Osteocyte (in vitro differentiated cells): ENCODE measurements at regions not wholly inside any gene's neighbourhood (a gene's known extent, or its start where the extent isn't known, plus 50 kb on each side); places are given as distances from the start of the nearest gene placed in this dataset.

Experiments
- DNase-seq: peaks from one replicate; pipeline ENCODE4 v3.0.0; 2021; ENCODE audit warnings: mixed read lengths; ENCODE audit not compliant: unreplicated experiment; ENCODE audit errors: extremely low spot score
- H3K27ac Mint-ChIP-seq: one replicate; pipeline ENCODE4 v1.8.0; 2021; ENCODE audit warnings: mild to moderate bottlenecking, mixed read lengths; ENCODE audit not compliant: unreplicated experiment
- H3K27me3 Mint-ChIP-seq: one replicate; pipeline ENCODE4 v1.8.0; 2021; ENCODE audit warnings: mixed read lengths; ENCODE audit not compliant: unreplicated experiment
- H3K36me3 Mint-ChIP-seq: one replicate; pipeline ENCODE4 v1.8.0; 2021; ENCODE audit warnings: mixed read lengths; ENCODE audit not compliant: unreplicated experiment
- H3K4me1 Mint-ChIP-seq: one replicate; pipeline ENCODE4 v1.8.0; 2021; ENCODE audit warnings: mixed read lengths; ENCODE audit not compliant: unreplicated experiment
- H3K4me3 Mint-ChIP-seq: one replicate; pipeline ENCODE4 v1.8.0; 2021; ENCODE audit warnings: mild to moderate bottlenecking, moderate library complexity, mixed read lengths; ENCODE audit not compliant: unreplicated experiment
- H3K9me3 Mint-ChIP-seq: one replicate; pipeline ENCODE4 v1.8.0; 2021; ENCODE audit warnings: mixed read lengths; ENCODE audit not compliant: unreplicated experiment
- TF ChIP-seq, protein P1 (sequence below): fragments of 200-600 bp; sonication (generic); IDR thresholded peaks from 2 replicates; pipeline ENCODE4 v1.5.0; 2021; ENCODE audit warnings: antibody characterized with exemption, mild to moderate bottlenecking, moderate library complexity

DNA sequence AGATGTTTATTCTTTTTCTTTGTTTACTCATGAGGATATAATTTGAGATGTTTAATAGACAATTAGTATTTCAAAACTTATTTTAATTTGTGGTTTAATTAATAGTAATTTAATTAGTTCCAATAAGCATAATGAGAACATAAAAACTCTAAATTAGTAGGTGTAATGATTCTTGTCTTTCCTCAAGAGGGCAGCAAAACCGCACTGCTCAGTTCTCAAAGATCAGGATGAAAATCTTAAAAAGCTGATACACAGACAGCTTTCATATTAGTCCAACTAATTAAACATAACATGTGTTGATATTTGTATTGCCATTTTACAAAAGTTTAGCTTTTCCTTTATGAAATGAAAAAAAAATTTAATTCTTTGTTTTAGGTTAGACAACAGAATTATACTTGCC is 106.7 kb upstream of the C21orf91 start:
- no peaks in the 10 kb centered on the region for H3K4me1 Mint-ChIP-seq
- H3K4me3 Mint-ChIP-seq = no peak overlapping the region
- H3K9me3 Mint-ChIP-seq = peaks cover 3% of the 10 kb centered on the region
- no peak for DNase-seq
- no peaks in the 10 kb centered on the region for H3K36me3 Mint-ChIP-seq
- H3K27me3 Mint-ChIP-seq = no peaks in the 10 kb centered on the region
- TF ChIP-seq, protein P1, sequence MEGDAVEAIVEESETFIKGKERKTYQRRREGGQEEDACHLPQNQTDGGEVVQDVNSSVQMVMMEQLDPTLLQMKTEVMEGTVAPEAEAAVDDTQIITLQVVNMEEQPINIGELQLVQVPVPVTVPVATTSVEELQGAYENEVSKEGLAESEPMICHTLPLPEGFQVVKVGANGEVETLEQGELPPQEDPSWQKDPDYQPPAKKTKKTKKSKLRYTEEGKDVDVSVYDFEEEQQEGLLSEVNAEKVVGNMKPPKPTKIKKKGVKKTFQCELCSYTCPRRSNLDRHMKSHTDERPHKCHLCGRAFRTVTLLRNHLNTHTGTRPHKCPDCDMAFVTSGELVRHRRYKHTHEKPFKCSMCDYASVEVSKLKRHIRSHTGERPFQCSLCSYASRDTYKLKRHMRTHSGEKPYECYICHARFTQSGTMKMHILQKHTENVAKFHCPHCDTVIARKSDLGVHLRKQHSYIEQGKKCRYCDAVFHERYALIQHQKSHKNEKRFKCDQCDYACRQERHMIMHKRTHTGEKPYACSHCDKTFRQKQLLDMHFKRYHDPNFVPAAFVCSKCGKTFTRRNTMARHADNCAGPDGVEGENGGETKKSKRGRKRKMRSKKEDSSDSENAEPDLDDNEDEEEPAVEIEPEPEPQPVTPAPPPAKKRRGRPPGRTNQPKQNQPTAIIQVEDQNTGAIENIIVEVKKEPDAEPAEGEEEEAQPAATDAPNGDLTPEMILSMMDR = peak; percentile 48
- H3K27ac Mint-ChIP-seq = no peak overlapping the region

DNA sequence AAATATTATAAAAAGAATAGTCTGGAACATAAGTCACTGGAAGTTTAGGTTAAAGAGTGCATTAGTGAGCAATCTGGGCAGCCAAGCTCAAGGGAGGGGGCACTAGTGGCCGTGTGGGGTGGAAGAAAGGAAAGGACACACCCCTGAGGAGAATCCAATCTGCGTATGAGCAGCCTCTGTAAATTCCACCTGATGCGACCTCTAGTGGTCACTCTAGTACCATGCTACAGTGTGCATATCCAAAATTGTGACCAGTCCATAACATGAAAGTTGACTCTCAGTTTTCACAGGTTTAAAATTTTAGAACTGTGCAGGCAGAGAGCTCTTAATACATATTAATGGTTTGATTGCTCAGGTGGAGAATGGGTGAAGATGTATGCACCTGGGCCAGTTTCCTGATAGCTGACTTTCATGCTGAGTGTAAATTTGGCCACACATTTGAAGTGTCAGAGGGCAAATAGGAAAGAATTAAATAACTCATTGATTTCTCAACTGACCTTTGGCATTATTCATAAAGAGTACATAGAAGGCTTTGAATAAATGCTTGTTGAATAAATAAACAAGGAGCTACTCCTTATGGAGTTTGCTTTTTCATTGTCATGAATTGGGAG is 105.9 kb upstream of the C21orf91 start:
- no peak for DNase-seq
- H3K27ac Mint-ChIP-seq = no peak overlapping the region
- no peaks in the 10 kb centered on the region for H3K27me3 Mint-ChIP-seq
- H3K4me1 Mint-ChIP-seq = no peaks in the 10 kb centered on the region
- TF ChIP-seq, protein P1 = peak; percentile 80
- H3K36me3 Mint-ChIP-seq = no peaks in the 10 kb centered on the region
- H3K9me3 Mint-ChIP-seq = peaks cover 5% of the 10 kb centered on the region
- no peak overlapping the region for H3K4me3 Mint-ChIP-seq

DNA sequence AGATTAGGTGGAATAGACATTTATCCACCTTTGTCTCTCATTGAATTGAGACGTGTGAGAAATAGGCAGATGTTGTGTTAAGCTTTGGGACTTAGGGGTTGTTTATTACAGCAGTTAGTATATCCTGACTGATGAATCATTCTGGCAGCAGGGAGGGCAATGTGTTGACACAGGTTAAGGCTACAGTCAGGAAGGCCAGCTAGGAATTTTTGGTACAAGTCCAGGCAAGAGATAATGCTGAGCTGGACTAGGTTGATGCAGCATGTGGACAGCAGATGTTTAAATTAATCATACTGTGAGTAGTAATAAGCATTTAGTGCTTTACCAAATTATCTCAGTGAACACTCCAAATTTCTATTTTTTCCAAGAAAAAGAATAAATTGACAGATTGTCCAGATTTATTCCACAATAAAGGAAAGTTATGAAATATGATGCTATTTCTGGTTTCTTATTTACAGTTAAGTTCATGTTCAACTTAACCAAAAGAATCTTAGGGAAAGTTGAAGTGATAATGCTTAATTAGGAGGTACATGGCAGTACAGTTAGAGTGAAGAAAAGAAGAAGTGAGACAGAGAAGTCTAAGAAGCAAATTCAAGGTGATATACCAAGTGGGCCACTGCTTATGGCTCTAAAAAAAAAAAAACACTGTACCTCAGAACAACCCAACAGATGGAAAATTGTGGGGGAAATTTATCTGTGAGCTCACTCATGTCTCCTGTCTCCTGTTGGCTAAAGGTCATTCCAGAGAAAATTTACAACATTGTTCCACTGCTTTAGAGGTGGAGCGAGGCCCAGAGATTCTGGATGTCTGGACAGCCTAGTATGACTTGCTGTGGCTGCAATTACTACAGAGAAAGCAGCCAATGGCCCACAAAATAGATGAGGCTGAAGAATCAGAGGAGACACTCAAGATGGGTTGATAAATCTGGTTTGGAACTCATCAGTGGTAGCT is 102.7 kb upstream of the C21orf91 start:
- TF ChIP-seq, protein P1 = no peak
- peaks cover 15% of the 10 kb centered on the region for H3K9me3 Mint-ChIP-seq

DNA sequence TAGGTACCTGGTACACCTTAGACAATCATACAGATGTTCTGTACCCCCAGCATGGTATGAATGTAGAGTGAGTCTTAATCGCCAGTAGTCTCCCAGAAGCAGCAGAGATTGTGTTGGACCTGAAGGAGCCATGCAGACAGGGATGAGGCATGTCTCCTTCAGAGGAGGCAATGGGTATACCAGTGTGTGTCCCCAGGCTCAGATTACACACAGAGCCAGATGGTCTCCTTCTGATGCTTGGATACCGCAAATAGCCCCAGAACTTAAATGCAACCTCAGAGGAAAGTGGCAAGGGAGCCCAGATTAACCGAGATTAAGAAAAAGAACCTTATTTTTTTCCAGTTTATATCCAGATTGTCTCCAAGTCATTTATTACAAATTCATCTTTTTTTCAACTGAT is 96.8 kb upstream of the C21orf91 start:
- Mint-ChIP-seq H3K4me3 (no peak overlapping the region), H3K4me1 (no peaks in the 10 kb centered on the region), H3K36me3 (no peaks in the 10 kb centered on the region), H3K9me3 (peaks cover 13% of the 10 kb centered on the region), H3K27me3 (no peaks in the 10 kb centered on the region), H3K27ac (no peak overlapping the region)
- TF ChIP-seq, protein P1 = no peak
- DNase-seq = no peak

More for the DNA sequence above, 102.7 kb upstream of the C21orf91 start:
- Mint-ChIP-seq H3K36me3 (no peaks in the 10 kb centered on the region), H3K4me3 (no peak overlapping the region), H3K27me3 (no peaks in the 10 kb centered on the region), H3K27ac (no peak overlapping the region), H3K4me1 (no peaks in the 10 kb centered on the region)
- DNase-seq = no peak

DNA sequence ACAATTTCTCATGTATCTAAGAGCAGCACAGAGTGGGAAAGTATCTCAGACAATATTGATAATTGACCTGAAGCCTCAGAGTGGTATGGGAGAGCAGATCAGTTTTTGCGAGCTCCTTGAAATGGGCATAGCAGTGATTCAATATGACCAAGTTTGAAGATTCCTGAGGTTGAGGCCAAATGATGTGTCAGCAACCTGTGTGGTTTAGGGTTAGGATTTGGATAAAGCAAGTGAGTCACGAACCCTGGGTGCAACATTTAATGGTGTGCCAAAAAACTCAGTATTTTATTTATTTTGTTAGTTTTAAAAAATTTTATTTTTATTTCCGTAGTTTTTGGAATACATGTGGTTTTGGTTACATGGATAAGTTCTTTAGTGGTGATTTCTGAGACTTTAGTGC is 92.5 kb upstream of the C21orf91 start:
- DNase-seq = no peak
- TF ChIP-seq, protein P1 = no peak
- no peak overlapping the region for H3K4me3 Mint-ChIP-seq
- H3K36me3 Mint-ChIP-seq = no peaks in the 10 kb centered on the region
- no peaks in the 10 kb centered on the region for H3K27me3 Mint-ChIP-seq
- H3K4me1 Mint-ChIP-seq = no peaks in the 10 kb centered on the region
- H3K9me3 Mint-ChIP-seq = no peaks in the 10 kb centered on the region
- H3K27ac Mint-ChIP-seq = no peak overlapping the region
